GM19324 (cell line): ENCODE measurements at regions not wholly inside any gene's neighbourhood (a gene's known extent, or its start where the extent isn't known, plus 50 kb on each side); places are given as distances from the start of the nearest gene placed in this dataset.
"Not testable (repeated sequence)": the region's sequence is repeated elsewhere in the genome, so short reads cannot be mapped to it uniquely, and the experiment has no call there.

Source experiments
- ATAC-seq: cut with Tn5 transposase; IDR thresholded peaks from one replicate; pipeline ENCODE4 v1.9.1; 2021; ENCODE audit warnings: mild to moderate bottlenecking, moderate library complexity; ENCODE audit not compliant: unreplicated experiment, low FRiP score

DNA sequence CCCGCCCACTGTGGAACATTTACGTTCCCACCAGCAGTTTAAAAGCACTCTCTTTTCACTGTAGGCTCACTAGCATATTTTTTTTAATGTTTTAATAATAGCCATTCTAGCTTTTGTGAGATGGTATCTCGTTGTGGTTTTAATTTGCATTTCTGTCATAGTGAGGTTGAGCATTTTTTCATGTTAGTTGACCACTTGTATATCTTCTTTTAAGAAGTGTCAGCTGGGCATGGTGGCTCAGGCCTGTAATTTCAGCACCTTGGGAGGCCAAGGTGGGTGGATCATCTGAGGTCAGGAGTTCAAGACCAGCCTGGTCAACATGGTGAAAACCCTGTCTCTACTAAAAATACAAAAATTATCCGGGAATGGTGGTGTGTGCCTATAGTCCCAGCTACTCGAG lies 781.7 kb upstream of the SLIT2 start:
- not testable (repeated sequence) for ATAC-seq

GRCh38 chr4:19462117-19462516 lies 789.6 kb upstream of the SLIT2 start:
- no peak for ATAC-seq

GRCh38 chr4:19455850-19456602 lies 795.7 kb upstream of the SLIT2 start:
- ATAC-seq, result no peak

DNA sequence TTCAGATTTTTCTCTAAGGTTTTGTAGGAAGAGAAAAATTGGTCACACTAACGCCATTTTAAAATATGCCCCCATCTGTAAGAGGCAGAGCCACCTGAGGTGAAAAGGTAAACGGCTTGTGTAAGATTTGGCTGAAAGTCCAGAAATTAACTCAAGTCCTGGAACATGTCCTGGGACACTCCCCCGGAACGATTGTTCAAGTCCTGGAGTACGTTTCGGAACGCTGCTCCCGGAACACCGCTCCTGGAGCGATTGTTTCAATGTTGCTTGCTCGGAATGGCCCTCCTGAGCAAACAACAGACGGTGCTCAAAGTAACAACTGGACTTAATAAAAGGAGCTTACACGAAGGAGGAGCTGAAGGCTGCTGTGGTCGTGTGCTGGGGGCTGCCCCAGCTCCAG lies 796.5 kb upstream of the SLIT2 start:
- ATAC-seq, result no peak

DNA sequence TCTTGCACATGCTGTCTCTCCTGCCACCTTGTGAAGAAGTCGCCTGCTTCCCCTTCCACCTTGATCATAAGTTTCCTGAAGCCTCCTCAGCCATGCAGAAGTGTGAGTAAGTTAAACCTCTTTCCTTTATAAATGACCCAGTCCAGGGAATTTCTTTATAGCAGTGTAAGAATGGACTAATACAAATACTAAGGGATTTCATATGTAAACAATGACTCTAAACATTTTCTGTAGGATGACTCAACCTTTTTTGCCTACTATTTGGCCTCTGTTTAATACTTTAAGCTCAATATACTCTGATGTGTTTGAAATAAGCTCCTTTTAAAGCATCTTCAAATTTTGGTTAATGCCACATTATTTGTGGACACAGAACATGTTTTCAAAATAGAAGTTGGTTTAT lies 813.5 kb upstream of the SLIT2 start:
- ATAC-seq, result no peak

GRCh38 chr4:19437008-19437407 lies 814.7 kb upstream of the SLIT2 start:
- no peak for ATAC-seq

- ATAC-seq, result no peak
These were observed 822.0 kb upstream of the SLIT2 start for GRCh38 chr4:19429684-19430083.

DNA sequence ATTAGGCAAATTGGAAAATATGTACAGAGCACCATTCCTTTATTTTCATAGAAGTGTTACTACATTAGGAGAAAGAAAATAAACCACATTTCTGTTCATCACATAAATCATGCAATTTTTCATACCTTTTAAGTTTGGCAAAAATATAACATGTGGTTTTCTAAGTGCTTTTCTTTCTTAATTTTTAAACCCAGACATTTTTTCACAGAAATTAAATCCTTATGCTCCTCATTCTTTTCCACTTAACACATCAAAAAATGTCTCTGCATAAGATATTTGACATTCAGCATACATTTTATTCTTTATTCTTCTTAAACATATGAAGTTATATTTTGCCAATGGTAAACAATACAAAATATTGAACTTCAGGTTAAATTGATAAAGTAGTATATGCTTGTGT lies 826.6 kb upstream of the SLIT2 start:
- no peak for ATAC-seq

GRCh38 chr4:19417256-19417655 lies 834.4 kb upstream of the SLIT2 start:
- no peak for ATAC-seq

DNA sequence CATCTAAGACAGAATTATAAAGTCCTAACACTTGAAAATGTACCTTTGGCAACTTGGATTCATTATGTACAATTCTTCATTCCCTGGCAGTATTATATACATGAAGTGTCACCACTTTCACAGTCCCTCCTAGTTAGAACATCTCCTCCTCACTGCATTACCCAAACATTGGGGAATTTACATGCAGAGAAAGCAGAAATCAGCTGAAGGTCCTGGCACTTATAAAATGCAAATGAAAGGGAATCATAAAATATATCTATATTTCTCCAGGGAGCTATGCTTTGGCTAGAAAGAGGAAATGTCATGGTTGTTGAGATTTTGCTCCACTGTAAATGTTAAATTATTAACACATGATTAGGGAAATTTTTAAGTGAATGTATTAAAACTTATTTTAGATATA lies 835.6 kb upstream of the SLIT2 start:
- no peak for ATAC-seq

DNA sequence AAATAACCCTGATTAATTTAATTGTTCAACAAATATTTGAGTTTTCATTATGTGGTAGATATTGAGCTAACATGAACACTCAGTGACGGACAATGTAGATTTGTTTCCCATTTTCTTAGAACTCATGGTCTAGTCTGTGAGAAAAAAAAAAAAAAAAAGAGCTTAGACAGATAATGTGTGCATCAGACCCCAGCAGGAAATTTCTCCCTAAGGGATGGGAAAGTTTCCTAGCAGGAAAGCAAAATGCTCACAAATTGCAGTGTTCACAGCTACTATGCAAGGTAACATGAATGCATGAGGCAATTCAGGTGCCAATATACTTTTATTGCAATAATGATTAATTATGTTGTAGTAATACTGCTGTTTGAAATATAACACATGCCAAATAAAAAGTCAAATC lies 843.2 kb upstream of the SLIT2 start:
- no peak for ATAC-seq

DNA sequence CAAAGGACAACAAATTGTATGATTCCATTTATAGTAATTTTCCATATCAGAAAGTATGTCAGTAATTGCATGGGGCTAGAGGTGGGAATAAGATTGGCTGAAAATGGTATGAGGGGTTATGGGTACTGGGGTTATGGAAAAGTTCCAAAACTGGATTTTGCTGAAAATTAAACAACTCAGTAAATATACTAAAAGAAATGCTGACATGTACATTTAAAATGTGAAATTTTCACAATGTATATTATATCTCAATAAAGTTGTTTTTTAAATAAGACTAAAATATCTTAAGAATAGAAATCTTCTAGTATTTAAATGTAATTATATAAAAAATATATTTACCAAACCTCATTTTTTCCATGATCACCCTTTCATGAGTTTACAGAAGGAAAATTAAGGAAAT lies 844.9 kb upstream of the SLIT2 start:
- no peak for ATAC-seq

DNA sequence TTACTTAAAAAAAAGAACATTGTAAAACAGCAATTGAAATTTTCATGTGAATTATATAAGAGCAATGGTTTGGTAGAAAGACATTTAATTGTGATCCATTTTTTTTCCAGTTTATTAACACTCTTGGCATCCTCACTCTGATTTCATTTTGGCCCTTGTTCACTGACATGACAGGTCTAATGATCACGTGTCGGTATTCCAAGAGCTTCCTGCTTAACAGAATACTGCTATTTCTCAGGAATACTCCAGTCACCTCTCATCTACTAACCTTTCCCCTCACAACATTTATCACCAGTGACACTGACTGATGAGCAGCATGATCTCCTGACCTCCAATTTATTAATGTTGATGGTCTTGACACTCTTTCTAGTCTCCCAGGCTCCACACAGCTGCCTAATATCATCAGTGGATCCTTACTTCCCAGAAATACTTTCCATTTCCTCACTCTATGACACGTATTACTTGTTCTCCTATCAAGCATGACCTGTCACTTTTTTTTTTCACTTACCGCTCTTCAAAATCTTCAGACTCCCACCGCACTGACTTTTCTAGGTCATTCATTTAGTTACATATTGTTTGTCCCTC lies 847.8 kb upstream of the SLIT2 start:
- ATAC-seq, result no peak

GRCh38 chr4:19402581-19403065 lies 849.1 kb upstream of the SLIT2 start:
- ATAC-seq, result no peak

DNA sequence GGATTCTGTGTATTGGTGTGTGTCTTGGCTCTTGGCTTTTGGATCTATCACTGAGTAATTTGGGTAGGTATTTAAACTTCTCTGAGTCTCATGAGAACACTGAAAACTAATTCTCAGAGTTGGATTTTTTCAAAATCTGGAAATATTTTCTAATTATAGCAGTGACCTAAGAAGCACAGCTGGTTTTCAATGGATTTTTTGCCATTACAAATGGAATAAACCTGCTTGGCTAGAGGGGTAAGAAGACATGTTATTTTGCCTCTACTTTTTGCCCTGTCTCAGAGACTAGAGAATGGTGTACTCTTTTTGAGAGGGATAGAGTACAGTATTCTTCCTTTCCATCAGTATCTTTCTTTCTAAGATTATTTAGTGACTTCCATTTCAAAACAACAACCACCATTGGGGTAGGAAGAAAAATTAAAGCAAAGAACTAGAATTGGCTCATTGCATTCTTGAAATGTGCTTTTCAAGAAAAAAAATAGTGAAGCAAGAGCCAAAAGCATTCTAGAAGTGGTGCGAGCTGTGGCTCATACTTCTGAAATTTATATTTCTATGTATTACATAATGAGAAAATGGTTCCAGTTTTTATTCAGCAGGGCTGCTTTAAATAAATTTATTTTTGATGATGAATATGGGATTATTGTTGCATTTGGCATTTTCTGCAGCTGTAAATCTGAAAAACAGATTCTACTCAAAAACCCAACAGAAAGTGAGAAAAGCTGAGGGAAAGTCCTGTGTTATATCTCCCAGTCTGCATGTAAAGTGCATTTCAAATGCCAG lies 850.2 kb upstream of the SLIT2 start:
- ATAC-seq, result no peak

DNA sequence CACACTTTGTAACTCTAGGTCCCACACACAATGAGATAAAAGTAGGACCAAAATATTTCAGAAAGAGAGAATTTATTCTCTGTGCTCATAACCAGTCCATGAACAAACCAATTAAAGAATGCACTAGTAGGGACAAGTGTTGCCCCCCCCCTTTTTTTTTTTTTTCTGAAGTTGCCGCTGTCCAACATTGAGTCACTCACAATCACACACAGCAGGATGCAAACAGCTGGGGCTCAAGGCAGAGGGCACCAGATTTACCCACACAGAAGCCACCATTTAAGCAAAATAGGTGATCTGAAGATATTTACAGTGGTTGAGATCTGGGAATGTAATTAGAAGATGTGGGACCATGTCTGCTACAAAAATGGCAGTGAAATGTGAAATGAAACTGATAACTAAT lies 850.9 kb upstream of the SLIT2 start:
- no peak for ATAC-seq

GRCh38 chr4:19399001-19399400 lies 852.7 kb upstream of the SLIT2 start:
- ATAC-seq, result no peak

- ATAC-seq, result no peak
These were observed 864.9 kb upstream of the SLIT2 start for GRCh38 chr4:19386786-19387185.

DNA sequence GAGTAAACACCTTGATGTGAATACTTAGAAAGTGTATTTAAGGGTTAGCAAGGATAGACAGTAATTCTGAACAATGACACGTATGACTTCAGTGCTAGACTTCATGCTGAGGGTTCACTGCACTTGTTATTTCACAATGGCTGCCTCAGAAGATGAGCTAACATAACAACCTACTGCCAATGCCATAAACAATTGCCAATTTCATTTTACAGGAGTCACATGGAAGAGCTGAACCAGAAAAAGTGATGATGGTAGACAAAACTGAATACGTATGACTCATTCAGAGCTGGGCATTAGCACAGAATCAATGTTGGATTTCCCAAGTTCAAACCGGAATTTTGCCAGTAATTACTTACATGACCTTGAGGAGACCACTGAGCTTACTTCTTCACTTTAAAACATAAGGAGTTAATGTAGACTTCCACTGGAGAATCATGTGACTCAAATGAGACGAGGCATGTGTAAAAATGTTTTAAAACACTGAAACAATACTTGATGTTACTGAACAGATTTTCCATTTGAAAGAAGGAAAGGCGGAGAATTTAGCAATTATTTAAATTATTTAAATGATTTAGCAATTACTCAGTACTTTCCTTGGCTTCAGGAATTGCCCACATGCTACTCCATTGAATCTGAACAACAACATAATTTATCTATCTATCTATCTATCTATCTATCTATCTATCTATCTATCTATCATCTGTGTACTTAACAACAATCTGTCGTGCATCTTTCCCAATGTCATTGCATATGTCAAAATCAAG lies 868.5 kb upstream of the SLIT2 start:
- ATAC-seq, result no peak

- ATAC-seq, result no peak
These were observed 870.6 kb upstream of the SLIT2 start for GRCh38 chr4:19381068-19381467.

- no peak for ATAC-seq
These were observed 871.1 kb upstream of the SLIT2 start for GRCh38 chr4:19380600-19380999.
